Left lung (tissue), 4 donors: ENCODE measurements at regions not wholly inside any gene's neighbourhood (a gene's known extent, or its start where the extent isn't known, plus 50 kb on each side); places are given as distances from the start of the nearest gene placed in this dataset.

Experiments used
- ATAC-seq: fragments of 200-7000 bp; cut with Tn5 transposase; one replicate; pipeline ENCODE4 v1.9.1; 2020; ENCODE audit warnings: moderate library complexity
- DNase-seq, 4 donors: peaks; one replicate each; pipeline ENCODE4 v3.0.0-alpha.2; 2013 to 2020
- H3K27ac ChIP-seq, 2 donors: fragments of 200-600 bp; sonication (generic) in 1 of 2; one replicate each; pipeline versions ENCODE4 v1.5.0 to v1.8.0; 2020 to 2021
- H3K27me3 ChIP-seq, 2 donors: fragments of 200-600 bp; sonication (generic) in 1 of 2; one replicate each; pipeline versions ENCODE4 v1.5.0 to v1.8.0; 2020 to 2021
- H3K36me3 ChIP-seq, 2 donors: fragments of 200-600 bp; sonication (generic) in 1 of 2; one replicate each; pipeline versions ENCODE4 v1.5.0 to v1.8.0; 2020 to 2021
- H3K4me1 ChIP-seq, 2 donors: fragments of 200-600 bp; one replicate each; pipeline ENCODE4 v1.8.0; 2021
- H3K4me3 ChIP-seq, 2 donors: fragments of 200-600 bp; sonication (generic) in 1 of 2; one replicate each; pipeline versions ENCODE4 v1.5.0 to v1.8.0; 2020 to 2021; ENCODE audit warnings: mild to moderate bottlenecking in 1 of 2
- H3K9me3 ChIP-seq, 2 donors: fragments of 200-600 bp; sonication (generic) in 1 of 2; one replicate each; pipeline versions ENCODE4 v1.5.0 to v1.8.0; 2020 to 2021
- CTCF ChIP-seq, 2 donors: fragments of 200-600 bp; sonication (generic) in 1 of 2; IDR thresholded peaks; one replicate each; pipeline versions ENCODE4 v1.5.0 to v1.8.0; 2021; ENCODE audit warnings: antibody characterized with exemption in 2 of 2
- intact Hi-C, 2 donors: fragments of 100-400 bp; cut with DNase I; formaldehyde crosslinking; loops; one replicate each; pipeline versions ENCODE4 v1.11.2 to v1.14.2; 2022
- donor health status: DM: no; HTN: yes; CAD: no.
- donor health status: DM: no; HTN: no; CAD: no.

GRCh38 chr16:50480206-50480605 is 68.0 kb upstream of the NKD1 start:
- intact Hi-C loops: no loop called here
- no peak for DNase-seq

GRCh38 chr16:50479771-50480170 is 68.4 kb upstream of the NKD1 start:
- no peak overlapping the region for H3K4me3 ChIP-seq
- H3K4me1 ChIP-seq: no peaks in the 10 kb centered on the region
- intact Hi-C loops: no loop called here
- no peak for TF ChIP-seq CTCF (IDR thresholded peaks at IDR 0.05)
- no peak overlapping the region for H3K27ac ChIP-seq
- peaks cover 0 to 30% of the 10 kb centered on the region in 2 donors for H3K27me3 ChIP-seq
- H3K9me3 ChIP-seq: peaks cover 0 to 4% of the 10 kb centered on the region in 2 donors
- DNase-seq (no peak), ATAC-seq (no peak)
- no peaks in the 10 kb centered on the region for H3K36me3 ChIP-seq

More at GRCh38 chr16:50480206-50480605, 68.0 kb upstream of the NKD1 start:
- Histone ChIP-seq H3K4me1 (no peaks in the 10 kb centered on the region), H3K4me3 (no peak overlapping the region), H3K27ac (no peak overlapping the region), H3K36me3 (no peaks in the 10 kb centered on the region), H3K27me3 (peaks cover 0 to 30% of the 10 kb centered on the region in 2 donors), H3K9me3 (peaks cover 0 to 7% of the 10 kb centered on the region in 2 donors)
- no peak for TF ChIP-seq CTCF (IDR thresholded peaks at IDR 0.05)
- no peak for ATAC-seq

- Histone ChIP-seq H3K9me3 (no peaks in the 10 kb centered on the region), H3K36me3 (no peaks in the 10 kb centered on the region), H3K27me3 (peaks cover 0 to 30% of the 10 kb centered on the region in 2 donors), H3K4me3 (no peak overlapping the region), H3K4me1 (no peaks in the 10 kb centered on the region), H3K27ac (no peak overlapping the region)
- no peak for DNase-seq
- ATAC-seq: no peak
- no peak for TF ChIP-seq CTCF (IDR thresholded peaks at IDR 0.05)
- intact Hi-C loops: no loop called here
Observed at GRCh38 chr16:50478773-50479149, 69.4 kb upstream of the NKD1 start.

GRCh38 chr16:50478075-50478772 is 70.0 kb upstream of the NKD1 start:
- Histone ChIP-seq H3K9me3 (no peaks in the 10 kb centered on the region), H3K36me3 (no peaks in the 10 kb centered on the region), H3K27ac (no peak overlapping the region), H3K27me3 (peaks cover 0 to 30% of the 10 kb centered on the region in 2 donors), H3K4me3 (no peak overlapping the region), H3K4me1 (no peaks in the 10 kb centered on the region)
- no peak for TF ChIP-seq CTCF (IDR thresholded peaks at IDR 0.05)
- no peak for DNase-seq
- ATAC-seq: no peak
- intact Hi-C loops: no loop called here

- no peak for DNase-seq
- ATAC-seq: no peak
Observed at GRCh38 chr16:50476486-50477255, 71.5 kb upstream of the NKD1 start.

More at GRCh38 chr16:50476486-50477255, 71.5 kb upstream of the NKD1 start:
- H3K4me3 ChIP-seq: no peak overlapping the region
- TF ChIP-seq CTCF (IDR thresholded peaks at IDR 0.05): no peak
- no peaks in the 10 kb centered on the region for H3K36me3 ChIP-seq
- H3K27me3 ChIP-seq: peaks cover 0 to 30% of the 10 kb centered on the region in 2 donors
- intact Hi-C loops: no loop called here
- no peak overlapping the region for H3K27ac ChIP-seq
- no peaks in the 10 kb centered on the region for H3K9me3 ChIP-seq
- no peaks in the 10 kb centered on the region for H3K4me1 ChIP-seq
